ENCODE measurements at regions not wholly inside any gene's neighbourhood (a gene's known extent, or its start where the extent isn't known, plus 50 kb on each side); places are given as distances from the start of the nearest gene placed in this dataset.

DNA sequence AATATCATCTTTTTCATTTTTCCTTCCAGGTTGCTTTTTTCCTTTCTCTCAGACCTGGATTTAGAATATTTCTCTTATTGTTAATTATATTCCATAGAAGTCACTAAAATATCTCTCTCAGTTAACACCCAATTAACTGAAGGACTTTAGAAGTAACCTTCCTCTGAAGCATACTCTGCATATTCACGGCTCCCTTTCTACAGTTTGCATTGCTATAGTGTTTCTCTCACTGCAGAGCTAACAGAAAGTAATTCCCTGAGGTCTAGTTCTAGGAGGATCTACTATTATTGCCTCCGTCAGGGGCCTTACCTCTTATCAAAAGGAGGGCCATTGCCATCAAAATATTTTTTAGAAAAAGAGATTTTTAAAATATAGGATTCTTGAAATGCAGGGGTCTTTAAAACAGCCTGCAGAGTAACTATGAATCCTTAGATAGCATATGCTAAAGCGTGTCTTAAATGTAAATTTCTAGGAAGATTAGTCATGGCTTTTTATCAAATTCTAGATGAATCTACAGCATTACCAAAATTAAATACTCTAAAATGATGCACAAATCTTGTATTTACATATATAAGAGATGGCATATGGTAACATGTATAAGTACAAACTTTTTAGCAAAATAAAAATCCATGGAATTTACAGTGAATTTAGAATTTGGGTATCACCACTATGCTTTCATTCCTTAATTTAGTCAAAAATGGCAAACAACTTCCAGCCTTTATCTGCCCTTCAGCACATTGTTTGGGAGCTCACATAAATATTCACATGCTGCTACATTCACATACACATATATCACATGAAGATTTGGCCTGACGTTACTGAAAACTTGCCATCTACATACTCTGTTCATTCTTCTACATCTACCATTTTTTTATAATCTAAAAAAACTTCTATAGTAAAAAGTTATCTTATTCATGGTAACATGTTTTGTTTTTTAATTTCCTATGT, 696.8 kb downstream of the OTOL1 start:
- Mint-ChIP-seq H3K9me3 (ENCODE audit: unreplicated experiment) (peaks cover 9% of the 10 kb centered on the region), H3K36me3 (ENCODE audit: low read depth, unreplicated experiment) (no peaks in the 10 kb centered on the region), H3K4me1 (ENCODE audit: low read depth, unreplicated experiment) (no peaks in the 10 kb centered on the region), H3K27me3 (ENCODE audit: low read depth, unreplicated experiment) (no peaks in the 10 kb centered on the region), H3K4me3 (ENCODE audit: unreplicated experiment) (no peak overlapping the region), H3K27ac (ENCODE audit: unreplicated experiment) (no peak overlapping the region)
- no peak overlapping the region for H3K4me3 ChIP-seq (ENCODE audit: insufficient read depth, low read depth, low read length)
- H3K4me1 ChIP-seq (ENCODE audit: insufficient read depth, low read length): no peaks in the 10 kb centered on the region
- no peaks in the 10 kb centered on the region for H3K27me3 ChIP-seq (ENCODE audit: insufficient read depth, low read length)
- no peaks in the 10 kb centered on the region for H4K20me1 ChIP-seq (ENCODE audit: insufficient read depth, low read length)
- H3K9me3 ChIP-seq (ENCODE audit: insufficient read depth, low read depth, low read length): no peaks in the 10 kb centered on the region
- FAIRE-seq (no peak), DNase-seq (ENCODE audit: low read depth) (no peak)
- no peaks in the 10 kb centered on the region for H3K36me3 ChIP-seq (ENCODE audit: insufficient read depth, low read length)
- H2AFZ ChIP-seq (ENCODE audit: low read depth, low read length): no peak overlapping the region
- H3K79me2 ChIP-seq (ENCODE audit: insufficient read depth, low read length): no peaks in the 10 kb centered on the region
- no peak overlapping the region for H3K9ac ChIP-seq (ENCODE audit: low read length)
- no peak overlapping the region for H3K27ac ChIP-seq (ENCODE audit: low read depth, low read length)
- no peak for TF ChIP-seq EZH2 (IDR thresholded peaks at IDR 0.05; ENCODE audit: insufficient read depth, low read length)
- TF ChIP-seq, protein P1, sequence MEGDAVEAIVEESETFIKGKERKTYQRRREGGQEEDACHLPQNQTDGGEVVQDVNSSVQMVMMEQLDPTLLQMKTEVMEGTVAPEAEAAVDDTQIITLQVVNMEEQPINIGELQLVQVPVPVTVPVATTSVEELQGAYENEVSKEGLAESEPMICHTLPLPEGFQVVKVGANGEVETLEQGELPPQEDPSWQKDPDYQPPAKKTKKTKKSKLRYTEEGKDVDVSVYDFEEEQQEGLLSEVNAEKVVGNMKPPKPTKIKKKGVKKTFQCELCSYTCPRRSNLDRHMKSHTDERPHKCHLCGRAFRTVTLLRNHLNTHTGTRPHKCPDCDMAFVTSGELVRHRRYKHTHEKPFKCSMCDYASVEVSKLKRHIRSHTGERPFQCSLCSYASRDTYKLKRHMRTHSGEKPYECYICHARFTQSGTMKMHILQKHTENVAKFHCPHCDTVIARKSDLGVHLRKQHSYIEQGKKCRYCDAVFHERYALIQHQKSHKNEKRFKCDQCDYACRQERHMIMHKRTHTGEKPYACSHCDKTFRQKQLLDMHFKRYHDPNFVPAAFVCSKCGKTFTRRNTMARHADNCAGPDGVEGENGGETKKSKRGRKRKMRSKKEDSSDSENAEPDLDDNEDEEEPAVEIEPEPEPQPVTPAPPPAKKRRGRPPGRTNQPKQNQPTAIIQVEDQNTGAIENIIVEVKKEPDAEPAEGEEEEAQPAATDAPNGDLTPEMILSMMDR (IDR thresholded peaks at IDR 0.05; ENCODE audit: insufficient read depth, low read depth, low read length): no peak
- H3K4me2 ChIP-seq (ENCODE audit: low read length): no peak overlapping the region

DNA sequence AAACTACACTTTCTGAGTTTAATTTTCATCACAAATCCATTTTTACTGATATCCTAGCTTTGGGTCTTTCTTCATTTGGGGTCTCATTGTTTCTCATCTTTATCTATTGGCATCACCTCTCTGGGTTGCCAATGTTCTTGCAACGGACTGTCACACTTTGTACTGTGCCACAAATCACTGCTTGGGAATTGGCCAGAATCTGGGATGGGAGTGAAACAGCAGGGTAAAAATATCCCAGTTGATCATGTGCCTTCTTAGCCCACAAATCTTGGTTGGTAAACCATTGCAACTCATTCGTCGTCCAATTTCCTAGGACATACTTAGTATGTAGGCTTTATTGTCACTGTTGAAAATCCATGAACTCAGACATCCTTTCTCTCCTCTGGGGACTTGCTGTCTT, 698.5 kb downstream of the OTOL1 start:
- Histone ChIP-seq H3K27me3 (ENCODE audit: insufficient read depth, low read length) (no peaks in the 10 kb centered on the region), H2AFZ (ENCODE audit: low read depth, low read length) (no peak overlapping the region), H3K9ac (ENCODE audit: low read length) (no peak overlapping the region), H3K79me2 (ENCODE audit: insufficient read depth, low read length) (no peaks in the 10 kb centered on the region), H3K4me2 (ENCODE audit: low read length) (no peak overlapping the region), H3K36me3 (ENCODE audit: insufficient read depth, low read length) (no peaks in the 10 kb centered on the region), H3K27ac (ENCODE audit: low read depth, low read length) (no peak overlapping the region), H3K4me3 (ENCODE audit: insufficient read depth, low read depth, low read length) (no peak overlapping the region), H3K9me3 (ENCODE audit: insufficient read depth, low read depth, low read length) (no peaks in the 10 kb centered on the region), H4K20me1 (ENCODE audit: insufficient read depth, low read length) (no peaks in the 10 kb centered on the region), H3K4me1 (ENCODE audit: insufficient read depth, low read length) (no peaks in the 10 kb centered on the region)
- Mint-ChIP-seq H3K9me3 (ENCODE audit: unreplicated experiment) (peaks cover 9% of the 10 kb centered on the region), H3K4me1 (ENCODE audit: low read depth, unreplicated experiment) (no peaks in the 10 kb centered on the region), H3K36me3 (ENCODE audit: low read depth, unreplicated experiment) (no peaks in the 10 kb centered on the region), H3K27ac (ENCODE audit: unreplicated experiment) (no peak overlapping the region), H3K27me3 (ENCODE audit: low read depth, unreplicated experiment) (no peaks in the 10 kb centered on the region), H3K4me3 (ENCODE audit: unreplicated experiment) (no peak overlapping the region)
- TF ChIP-seq, protein P1 (IDR thresholded peaks at IDR 0.05; ENCODE audit: insufficient read depth, low read depth, low read length): no peak
- TF ChIP-seq EZH2 (IDR thresholded peaks at IDR 0.05; ENCODE audit: insufficient read depth, low read length): no peak
- DNase-seq (ENCODE audit: low read depth): no peak
- FAIRE-seq: no peak

DNA sequence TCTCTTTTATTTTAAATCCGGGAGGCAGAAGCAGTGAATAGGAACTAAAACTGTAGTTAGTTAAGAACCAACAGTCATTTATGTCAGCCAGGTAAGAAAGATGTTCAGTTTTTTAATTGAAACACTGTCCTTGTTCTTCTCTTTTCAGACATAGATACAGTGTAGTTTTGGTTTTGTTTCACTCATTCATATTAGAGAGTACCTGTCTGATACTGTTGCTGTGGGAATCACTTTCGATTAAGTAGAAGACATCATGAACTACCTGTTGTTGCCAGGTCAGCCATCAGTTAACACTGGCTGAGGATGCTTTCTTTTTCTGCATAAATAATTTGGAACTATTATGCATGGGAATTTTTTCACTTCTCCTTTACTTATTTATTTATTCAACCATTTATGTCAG, 700.4 kb downstream of the OTOL1 start:
- no peak for TF ChIP-seq EZH2 (IDR thresholded peaks at IDR 0.05; ENCODE audit: insufficient read depth, low read length)
- TF ChIP-seq, protein P1 (IDR thresholded peaks at IDR 0.05; ENCODE audit: insufficient read depth, low read depth, low read length): no peak
- no peak for FAIRE-seq

More for the DNA sequence above, 700.4 kb downstream of the OTOL1 start:
- Histone ChIP-seq H3K4me1 (ENCODE audit: insufficient read depth, low read length) (no peaks in the 10 kb centered on the region), H3K36me3 (ENCODE audit: insufficient read depth, low read length) (no peaks in the 10 kb centered on the region), H3K79me2 (ENCODE audit: insufficient read depth, low read length) (no peaks in the 10 kb centered on the region), H4K20me1 (ENCODE audit: insufficient read depth, low read length) (no peaks in the 10 kb centered on the region), H3K9me3 (ENCODE audit: insufficient read depth, low read depth, low read length) (no peaks in the 10 kb centered on the region), H2AFZ (ENCODE audit: low read depth, low read length) (no peak overlapping the region), H3K4me2 (ENCODE audit: low read length) (no peak overlapping the region), H3K9ac (ENCODE audit: low read length) (no peak overlapping the region), H3K27ac (ENCODE audit: low read depth, low read length) (no peak overlapping the region), H3K4me3 (ENCODE audit: insufficient read depth, low read depth, low read length) (no peak overlapping the region), H3K27me3 (ENCODE audit: insufficient read depth, low read length) (no peaks in the 10 kb centered on the region)
- Mint-ChIP-seq H3K27ac (ENCODE audit: unreplicated experiment) (no peak overlapping the region), H3K36me3 (ENCODE audit: low read depth, unreplicated experiment) (no peaks in the 10 kb centered on the region), H3K4me3 (ENCODE audit: unreplicated experiment) (no peak overlapping the region), H3K9me3 (ENCODE audit: unreplicated experiment) (peaks cover 2% of the 10 kb centered on the region), H3K4me1 (ENCODE audit: low read depth, unreplicated experiment) (no peaks in the 10 kb centered on the region), H3K27me3 (ENCODE audit: low read depth, unreplicated experiment) (no peaks in the 10 kb centered on the region)
- DNase-seq (ENCODE audit: low read depth): no peak
